GM12878 (cell line): ENCODE measurements at regions not wholly inside any gene's neighbourhood (a gene's known extent, or its start where the extent isn't known, plus 50 kb on each side); places are given as distances from the start of the nearest gene placed in this dataset.

Experiments
- ATAC-seq: fragments of 200-7000 bp; cut with Tn5 transposase; 3 replicates; pipeline ENCODE4 v1.9.1; 2020; ENCODE audit warnings: mild to moderate bottlenecking, moderate library complexity
- BruUV-seq: library from RNA; stranded (reverse); fragments of 400-500 nt; replicated peaks from 2 replicates; lab custom pipeline; 2021; lab: Mats Ljungman, UMichigan
- CTCF ChIA-PET: fragments of 300-600 bp; sonication (Branson Sonifier 250); formaldehyde crosslinking; extraction: SDS; loops from one replicate; lab custom pipeline; 2021; ENCODE audit warnings: inconsistent platforms; lab: Yijun Ruan, JAX
- POLR2A ChIA-PET: fragments of 350-600 bp; formaldehyde crosslinking; extraction: SDS; loops from one replicate; lab custom pipeline; 2021; ENCODE audit warnings: inconsistent platforms; lab: Charles Lee
- RAD21 ChIA-PET: fragments of 300-600 bp; sonication (Branson Sonifier 250); formaldehyde crosslinking; loops from one replicate; lab custom pipeline; 2023; ENCODE audit warnings: antibody characterized with exemption; ENCODE audit not compliant: unreplicated experiment; lab: Charles Lee
- SMC1A ChIA-PET: fragments of 300-600 bp; sonication (Branson Sonifier 250); formaldehyde crosslinking; loops from one replicate; lab custom pipeline; 2023; ENCODE audit not compliant: unreplicated experiment, uncharacterized antibody; lab: Charles Lee
- DNase-seq: peaks from one replicate; pipeline ENCODE4 v3.0.0-alpha.2; 2011; ENCODE audit warnings: low read depth, low spot score
- FAIRE-seq: peaks from 3 replicates; lab custom pipeline; 2011; peaks lifted over from hg19 to GRCh38; lab: Jason Lieb, UNC
- H2AFZ ChIP-seq: 2 replicates; pipeline ENCODE4 v1.6.0; 2011; ENCODE audit warnings: low read depth, low read length, control low read depth; ENCODE audit not compliant: control insufficient read depth
- H3K27ac ChIP-seq: 2 replicates; pipeline ENCODE4 v1.5.1; 2011; ENCODE audit warnings: control low read depth; ENCODE audit not compliant: control insufficient read depth, insufficient read depth
- H3K27me3 ChIP-seq, 2 experiments: replicated peaks in 1 of 2; 2 replicates each; pipeline versions ENCODE4 v1.6.0 to v1.6.1; 2011; ENCODE audit warnings: low read length in 1 of 2; ENCODE audit not compliant: control insufficient read depth in 2 of 2, insufficient read depth in 2 of 2
- H3K36me3 ChIP-seq, 2 experiments: 2 replicates each; pipeline ENCODE4 v1.5.1; 2011; ENCODE audit warnings: low read length in 1 of 2; ENCODE audit not compliant: control insufficient read depth in 2 of 2, insufficient read depth in 2 of 2
- H3K4me1 ChIP-seq: 2 replicates; pipeline ENCODE4 v1.6.1; 2011; ENCODE audit warnings: mild to moderate bottlenecking, low read length, moderate library complexity, mixed read lengths; ENCODE audit not compliant: control insufficient read depth, insufficient read depth
- H3K4me2 ChIP-seq: 2 replicates; pipeline ENCODE4 v1.6.0; 2011; ENCODE audit warnings: control low read depth; ENCODE audit not compliant: control insufficient read depth, insufficient read depth
- H3K4me3 ChIP-seq: fragments of 200-600 bp; sonication (generic); 2 replicates; pipeline ENCODE4 v1.5.1; 2016
- H3K79me2 ChIP-seq: 2 replicates; pipeline ENCODE4 v1.6.0; 2011; ENCODE audit warnings: low read length; ENCODE audit not compliant: control insufficient read depth, insufficient read depth
- H3K9ac ChIP-seq: 2 replicates; pipeline ENCODE4 v1.8.0; 2011; ENCODE audit warnings: low read length, control low read depth, mixed read lengths; ENCODE audit not compliant: control insufficient read depth, insufficient read depth
- H3K9me3 ChIP-seq: replicated peaks from 3 replicates; pipeline ENCODE4 v1.5.1; 2011; ENCODE audit warnings: mild to moderate bottlenecking, low read length; ENCODE audit not compliant: control insufficient read depth, insufficient read depth
- H4K20me1 ChIP-seq: 2 replicates; pipeline ENCODE4 v1.6.0; 2011; ENCODE audit not compliant: control insufficient read depth, insufficient read depth
- ATF7 ChIP-seq: fragments of 450-650 bp; IDR thresholded peaks from 2 replicates; pipeline ENCODE4 v1.6.1; 2016; ENCODE audit warnings: low read depth, mild to moderate bottlenecking
- BRCA1 ChIP-seq: IDR thresholded peaks from 2 replicates; pipeline ENCODE4 v1.6.1; 2011; ENCODE audit warnings: low read depth, low read length, improper control_type of control experiment
- CBFB ChIP-seq: IDR thresholded peaks from 2 replicates; pipeline ENCODE4 v1.6.1; 2016; ENCODE audit warnings: antibody characterized with exemption, low read depth
- CBX3 ChIP-seq: fragments of 200-600 bp; sonication (generic); IDR thresholded peaks from 2 replicates; pipeline ENCODE4 v1.6.1; 2016; ENCODE audit warnings: low read depth, borderline replicate concordance
- CEBPB ChIP-seq, 2 experiments: fragments of 150-350 bp in 1 of 2; IDR thresholded peaks; 2 replicates each; pipeline ENCODE4 v1.6.1; 2012 to 2014; ENCODE audit warnings: low read depth in 2 of 2, low read length in 2 of 2, borderline replicate concordance in 1 of 2, inconsistent platforms in 1 of 2
- E2F4 ChIP-seq: IDR thresholded peaks from 2 replicates; pipeline ENCODE4 v1.6.1; 2012; ENCODE audit warnings: low read depth, low read length, improper control_type of control experiment
- EP300 ChIP-seq, 2 experiments: fragments of 150-350 bp in 1 of 2; IDR thresholded peaks; 2 replicates each; pipeline ENCODE4 v1.6.1; 2011 to 2012; ENCODE audit warnings: low read depth in 2 of 2, low read length in 2 of 2, borderline replicate concordance in 1 of 2, improper control_type of control experiment in 1 of 2, inconsistent platforms in 1 of 2; ENCODE audit not compliant: control insufficient read depth in 1 of 2
- MTA3 ChIP-seq: IDR thresholded peaks from 2 replicates; pipeline ENCODE4 v1.6.1; 2012; ENCODE audit warnings: low read length, inconsistent platforms, borderline replicate concordance
- NKRF ChIP-seq: fragments of 450-650 bp; conservative IDR thresholded peaks from 2 replicates; pipeline ENCODE4 v1.6.1; 2017; ENCODE audit warnings: mild to moderate bottlenecking, moderate library complexity
- WGBS: methylation state at CpG from one replicate; pipeline ENCODE4 v1.1.6; 2016; ENCODE audit warnings: low lambda C conversion rate; ENCODE audit not compliant: insufficient replicate concordance, insufficient coverage; ENCODE audit errors: missing lambda C conversion rate; 5-methylcytosine and 5-hydroxymethylcytosine counted together
- in situ Hi-C: fragments of 300-500 bp; cut with MboI; formaldehyde crosslinking; loops from 9 replicates; pipeline ENCODE4 v1.14.3; 2018; ENCODE audit warnings: mixed read lengths
- intact Hi-C: fragments of 100-400 bp; cut with micrococcal nuclease; formaldehyde crosslinking; loops from one replicate; pipeline ENCODE4 v1.14.2; 2022; ENCODE audit not compliant: unreplicated experiment

GRCh38 chr13:47277774-47278173, 380.9 kb upstream of the HTR2A start:
- in situ Hi-C loops: no loop called here
- Histone ChIP-seq H4K20me1 (no peaks in the 10 kb centered on the region), H3K4me3 (no peak overlapping the region), H3K79me2 (no peaks in the 10 kb centered on the region), H3K36me3 (no peaks in the 10 kb centered on the region), H3K4me1 (no peaks in the 10 kb centered on the region), H3K4me2 (no peak overlapping the region), H3K9ac (no peak overlapping the region)
- CTCF ChIA-PET: no interaction called here
- TF ChIP-seq CEBPB (IDR thresholded peaks at IDR 0.05; ENCODE audit: borderline replicate concordance in 1 of 2, low read depth in 2 of 2, low read length in 2 of 2): peak in 1 of 2 experiments; percentile 50; a peak in 1 of 4 replicates
- TF ChIP-seq MTA3: no peak
- TF ChIP-seq, all 136 proteins: peak for 1
- no peak overlapping the region for H3K27ac ChIP-seq
- SMC1A ChIA-PET: no interaction called here
- BruUV-seq: no TSS peak
- 50% methylated on average over 1 of the region's 1 CpG for WGBS
- FAIRE-seq: no peak
- no peak overlapping the region for H2AFZ ChIP-seq
- H3K27me3 ChIP-seq: no peaks in the 10 kb centered on the region
- no peak for DNase-seq
- POLR2A ChIA-PET: no interaction called here
- intact Hi-C loops: no loop called here
- no peaks in the 10 kb centered on the region for H3K9me3 ChIP-seq
- RAD21 ChIA-PET: no interaction called here
- no peak for ATAC-seq

- ATAC-seq: no peak
- no peaks in the 10 kb centered on the region for H3K36me3 ChIP-seq
- H3K79me2 ChIP-seq: no peaks in the 10 kb centered on the region
- no peak for FAIRE-seq
- H3K27ac ChIP-seq: no peak overlapping the region
- H3K9ac ChIP-seq: no peak overlapping the region
- POLR2A ChIA-PET: interaction anchor here (0.6 kb wide), 2 partner anchors 152 to 365 kb away, joined by 3 read pairs; no protein-coding TSS in a partner anchor
- H4K20me1 ChIP-seq: no peaks in the 10 kb centered on the region
- intact Hi-C loops (no loop called here), in situ Hi-C loops (no loop called here)
- no peaks in the 10 kb centered on the region for H3K27me3 ChIP-seq
- SMC1A ChIA-PET: no interaction called here
- BruUV-seq: no TSS peak
- 50% methylated on average over 2 of the region's 2 CpGs for WGBS
- no peaks in the 10 kb centered on the region for H3K9me3 ChIP-seq
- H3K4me1 ChIP-seq: no peaks in the 10 kb centered on the region
- no peak overlapping the region for H3K4me2 ChIP-seq
- no peak for TF ChIP-seq CBX3
- no peak for TF ChIP-seq NKRF
- TF ChIP-seq BRCA1: no peak
- TF ChIP-seq CBFB: no peak
- no peak for TF ChIP-seq E2F4
- no peak for TF ChIP-seq EP300 (IDR thresholded peaks at IDR 0.05; ENCODE audit: borderline replicate concordance in 1 of 2, control insufficient read depth in 1 of 2, low read depth in 2 of 2, low read length in 2 of 2)
- TF ChIP-seq ATF7: peak; percentile 51; the same call in 1 of the 2 replicates
- TF ChIP-seq, all 136 proteins: peak for 1
- Histone ChIP-seq H2AFZ (no peak overlapping the region), H3K4me3 (no peak overlapping the region)
- DNase-seq: no peak
- ChIA-PET CTCF (no interaction called here), RAD21 (no interaction called here)
Observed at GRCh38 chr13:47268270-47268669, 371.4 kb upstream of the HTR2A start.
